ENCODE measurements at regions not wholly inside any gene's neighbourhood (a gene's known extent, or its start where the extent isn't known, plus 50 kb on each side); places are given as distances from the start of the nearest gene placed in this dataset.

GRCh38 chr18:60503199-60503598 lies 130.6 kb upstream of the MC4R start:
- Histone ChIP-seq H3K9me2 (ENCODE audit: low read depth, low read length) (no peaks in the 10 kb centered on the region), H3K36me3 (ENCODE audit: insufficient read depth, low read length) (no peaks in the 10 kb centered on the region), H3K9me3 (ENCODE audit: low read length) (no peaks in the 10 kb centered on the region), H3F3A (ENCODE audit: insufficient read depth, low read length) (no peaks in the 10 kb centered on the region), H2AFZ (ENCODE audit: low read length) (no peak overlapping the region), H4K20me1 (ENCODE audit: insufficient read depth, low read length) (no peaks in the 10 kb centered on the region), H3K9ac (ENCODE audit: low read length) (no peak overlapping the region), H3K27ac (ENCODE audit: low read depth, low read length, poor library complexity, severe bottlenecking) (no peak overlapping the region), H3K4me1 (ENCODE audit: insufficient read depth, low read length, severe bottlenecking) (no peaks in the 10 kb centered on the region), H3K79me2 (ENCODE audit: insufficient read depth, low read length) (no peaks in the 10 kb centered on the region), H3K27me3 (ENCODE audit: insufficient read depth, low read length) (no peaks in the 10 kb centered on the region), H3K4me2 (ENCODE audit: low read length) (no peak overlapping the region), H3K4me3 (ENCODE audit: low read depth, low read length, poor library complexity, severe bottlenecking) (no peak overlapping the region)
- no peak for TF ChIP-seq EZH2 (IDR thresholded peaks at IDR 0.05; ENCODE audit: borderline replicate concordance, low read length)

- Histone ChIP-seq H3K4me1 (ENCODE audit: insufficient read depth, low read length, severe bottlenecking) (no peaks in the 10 kb centered on the region), H3K9me2 (ENCODE audit: low read depth, low read length) (no peaks in the 10 kb centered on the region), H4K20me1 (ENCODE audit: insufficient read depth, low read length) (no peaks in the 10 kb centered on the region), H3K9me3 (ENCODE audit: low read length) (no peaks in the 10 kb centered on the region), H3K27me3 (ENCODE audit: insufficient read depth, low read length) (no peaks in the 10 kb centered on the region), H3K27ac (ENCODE audit: low read depth, low read length, poor library complexity, severe bottlenecking) (no peak overlapping the region), H3K4me2 (ENCODE audit: low read length) (no peak overlapping the region), H3K36me3 (ENCODE audit: insufficient read depth, low read length) (no peaks in the 10 kb centered on the region), H3K79me2 (ENCODE audit: insufficient read depth, low read length) (no peaks in the 10 kb centered on the region), H3F3A (ENCODE audit: insufficient read depth, low read length) (no peaks in the 10 kb centered on the region), H2AFZ (ENCODE audit: low read length) (no peak overlapping the region), H3K9ac (ENCODE audit: low read length) (no peak overlapping the region), H3K4me3 (ENCODE audit: low read depth, low read length, poor library complexity, severe bottlenecking) (no peak overlapping the region)
- TF ChIP-seq EZH2 (IDR thresholded peaks at IDR 0.05; ENCODE audit: borderline replicate concordance, low read length) = no peak
- TF ChIP-seq CTCF (IDR thresholded peaks at IDR 0.05; ENCODE audit: low read length) = no peak
Observed at GRCh38 chr18:60506190-60506589, 133.6 kb upstream of the MC4R start.

GRCh38 chr18:60506682-60507081 lies 134.1 kb upstream of the MC4R start:
- no peaks in the 10 kb centered on the region for H3K27me3 ChIP-seq (ENCODE audit: insufficient read depth, low read length)

More at GRCh38 chr18:60506682-60507081, 134.1 kb upstream of the MC4R start:
- Histone ChIP-seq H4K20me1 (ENCODE audit: insufficient read depth, low read length) (no peaks in the 10 kb centered on the region), H3K4me2 (ENCODE audit: low read length) (no peak overlapping the region), H3K36me3 (ENCODE audit: insufficient read depth, low read length) (no peaks in the 10 kb centered on the region), H3K79me2 (ENCODE audit: insufficient read depth, low read length) (no peaks in the 10 kb centered on the region), H3K9ac (ENCODE audit: low read length) (no peak overlapping the region), H3K9me3 (ENCODE audit: low read length) (no peaks in the 10 kb centered on the region), H2AFZ (ENCODE audit: low read length) (no peak overlapping the region), H3F3A (ENCODE audit: insufficient read depth, low read length) (no peaks in the 10 kb centered on the region; the same call in 1 of the 2 replicates), H3K4me3 (ENCODE audit: low read depth, low read length, poor library complexity, severe bottlenecking) (no peak overlapping the region), H3K27ac (ENCODE audit: low read depth, low read length, poor library complexity, severe bottlenecking) (no peak overlapping the region), H3K9me2 (ENCODE audit: low read depth, low read length) (no peaks in the 10 kb centered on the region), H3K4me1 (ENCODE audit: insufficient read depth, low read length, severe bottlenecking) (no peaks in the 10 kb centered on the region)
- no peak for TF ChIP-seq EZH2 (IDR thresholded peaks at IDR 0.05; ENCODE audit: borderline replicate concordance, low read length)
- TF ChIP-seq CTCF (IDR thresholded peaks at IDR 0.05; ENCODE audit: low read length) = no peak

Data from OCI-LY1 (cell line).